HUES48 (cell line): ENCODE measurements at regions not wholly inside any gene's neighbourhood (a gene's known extent, or its start where the extent isn't known, plus 50 kb on each side); places are given as distances from the start of the nearest gene placed in this dataset.
A peak's percentile ranks its signal among the peaks of the same experiment; 100 is the strongest.

Experiments used
- H3K27ac ChIP-seq: one replicate; pipeline ENCODE4 v1.7.0; 2013; ENCODE audit warnings: low read depth, low read length, inconsistent platforms
- H3K27me3 ChIP-seq: 2 replicates; pipeline ENCODE4 v1.6.1; 2013; ENCODE audit warnings: mild to moderate bottlenecking, low read length; ENCODE audit not compliant: control insufficient read depth, insufficient read depth
- H3K36me3 ChIP-seq: 2 replicates; pipeline ENCODE4 v1.6.1; 2013; ENCODE audit warnings: low read length; ENCODE audit not compliant: control insufficient read depth, insufficient read depth
- H3K4me1 ChIP-seq: 2 replicates; pipeline ENCODE4 v1.6.1; 2013; ENCODE audit warnings: mild to moderate bottlenecking, low read length; ENCODE audit not compliant: control insufficient read depth, insufficient read depth
- H3K4me3 ChIP-seq: 2 replicates; pipeline ENCODE4 v1.5.1; 2013; ENCODE audit warnings: mild to moderate bottlenecking, low read depth, low read length
- H3K9ac ChIP-seq: 2 replicates; pipeline ENCODE4 v1.6.1; 2013; ENCODE audit warnings: mild to moderate bottlenecking, low read depth, low read length, moderate library complexity
- H3K9me3 ChIP-seq: 2 replicates; pipeline ENCODE4 v1.6.1; 2013; ENCODE audit warnings: low read length; ENCODE audit not compliant: control insufficient read depth, insufficient read depth

DNA sequence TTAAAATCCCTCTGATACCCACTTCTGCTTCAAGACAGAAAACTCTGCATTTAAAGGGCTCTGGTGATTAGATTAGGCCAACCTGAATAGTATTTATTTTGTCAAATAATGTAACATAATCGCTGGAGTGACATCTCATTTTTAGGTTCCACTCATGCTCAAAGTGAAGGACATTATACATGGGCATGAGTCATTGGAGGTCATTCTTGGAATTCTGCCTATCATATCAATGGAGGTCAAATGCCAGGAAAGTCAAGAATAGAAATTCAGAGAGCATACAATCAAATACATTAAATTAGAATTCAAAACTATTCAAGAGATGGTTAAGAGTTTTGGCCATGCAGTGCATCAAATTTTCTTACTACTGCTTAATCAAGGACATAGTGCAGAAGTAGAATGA is 50.8 kb upstream of the PRSS1 start:
- Histone ChIP-seq H3K36me3 (no peaks in the 10 kb centered on the region), H3K27ac (peak overlapping the region; percentile 97), H3K9me3 (no peaks in the 10 kb centered on the region), H3K27me3 (no peaks in the 10 kb centered on the region), H3K4me1 (peaks cover 45% of the 10 kb centered on the region), H3K4me3 (no peak overlapping the region), H3K9ac (no peak overlapping the region)

DNA sequence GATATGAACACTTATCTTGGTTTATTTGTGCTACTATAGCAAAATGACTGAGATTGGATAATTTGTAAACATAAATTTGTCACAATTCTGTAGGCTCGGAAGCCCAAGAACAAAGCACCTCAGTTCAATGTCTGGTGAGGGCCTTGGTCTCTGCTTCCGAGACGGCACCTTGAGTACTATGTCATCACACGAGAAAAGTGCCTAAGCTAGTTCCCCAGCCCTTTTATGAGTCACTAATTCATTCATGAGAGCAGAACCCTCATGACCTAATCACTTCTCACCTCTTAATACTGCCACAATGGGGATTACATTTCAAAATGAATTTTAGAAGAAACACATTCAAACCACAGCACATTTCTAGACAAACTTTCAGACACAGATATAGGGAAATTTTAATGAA is 52.0 kb upstream of the PRSS1 start:
- Histone ChIP-seq H3K27me3 (no peaks in the 10 kb centered on the region), H3K36me3 (no peaks in the 10 kb centered on the region), H3K27ac (peak overlapping the region; percentile 97), H3K9me3 (no peaks in the 10 kb centered on the region), H3K9ac (peak overlapping the region; percentile 39; the same call in 1 of the 2 replicates), H3K4me1 (peaks cover 45% of the 10 kb centered on the region), H3K4me3 (no peak overlapping the region)

DNA sequence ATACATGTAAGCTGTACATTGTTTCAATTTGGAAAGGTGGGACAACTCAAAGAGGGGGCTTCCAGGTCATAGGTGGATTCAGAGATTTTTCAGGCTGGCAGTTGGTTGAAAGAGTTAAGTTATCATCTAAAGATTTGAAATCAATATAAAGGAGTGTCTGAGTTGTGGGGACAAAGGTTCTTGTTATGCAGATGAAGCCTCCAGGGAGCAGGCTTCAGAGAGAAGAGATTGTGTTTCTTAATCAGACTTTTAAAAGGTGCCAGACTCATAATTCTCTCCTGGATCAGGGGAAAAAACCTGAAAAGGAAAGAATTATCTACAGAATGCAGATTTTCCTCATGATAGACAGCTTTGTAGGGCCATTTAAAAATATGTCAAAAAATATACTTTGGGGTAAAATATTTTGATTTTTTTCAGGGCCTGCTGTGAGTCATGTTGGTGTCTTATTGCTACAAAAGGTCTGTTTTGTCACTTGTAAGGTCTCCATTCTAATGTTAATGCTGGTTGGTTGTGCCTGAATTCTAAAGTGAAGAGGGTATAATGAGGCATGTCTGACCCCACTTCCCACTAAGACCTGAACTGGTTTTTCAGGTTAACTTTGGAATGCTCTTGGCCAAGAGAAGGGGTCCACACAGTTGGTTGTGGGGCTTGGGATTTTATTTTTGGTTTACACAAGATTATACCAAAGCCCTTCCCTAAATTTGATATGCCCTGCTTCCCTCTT is 52.7 kb upstream of the PRSS1 start:
- peak overlapping the region; percentile 39; the same call in 1 of the 2 replicates for H3K9ac ChIP-seq
- H3K4me1 ChIP-seq = peaks cover 45% of the 10 kb centered on the region
- H3K36me3 ChIP-seq = no peaks in the 10 kb centered on the region
- H3K4me3 ChIP-seq = peak overlapping the region; percentile 14; the same call in 1 of the 2 replicates
- no peaks in the 10 kb centered on the region for H3K27me3 ChIP-seq
- peak overlapping the region; percentile 97 for H3K27ac ChIP-seq
- H3K9me3 ChIP-seq = no peaks in the 10 kb centered on the region

DNA sequence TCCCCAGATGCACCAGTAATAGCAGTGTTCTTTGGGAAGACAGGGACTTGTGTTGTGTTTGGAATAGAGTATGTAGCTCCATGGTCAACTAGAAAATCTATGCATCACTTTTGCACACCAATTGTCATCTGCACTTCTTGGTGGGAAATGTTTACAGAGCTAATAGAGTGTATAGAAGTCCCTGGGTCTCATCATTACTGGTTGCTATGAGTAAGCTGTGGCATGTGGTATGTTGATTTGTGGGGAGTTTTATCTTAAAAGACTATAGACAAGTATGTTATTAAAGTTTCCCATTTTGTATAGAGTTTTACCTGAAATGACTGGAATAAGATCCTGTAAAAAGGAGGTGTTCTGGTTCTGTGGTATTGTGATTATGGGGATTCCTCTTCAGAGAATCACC is 55.4 kb upstream of the PRSS1 start:
- Histone ChIP-seq H3K27me3 (no peaks in the 10 kb centered on the region), H3K4me3 (no peak overlapping the region), H3K9ac (no peak overlapping the region), H3K27ac (no peak overlapping the region), H3K4me1 (peaks cover 28% of the 10 kb centered on the region), H3K9me3 (no peaks in the 10 kb centered on the region), H3K36me3 (no peaks in the 10 kb centered on the region)

DNA sequence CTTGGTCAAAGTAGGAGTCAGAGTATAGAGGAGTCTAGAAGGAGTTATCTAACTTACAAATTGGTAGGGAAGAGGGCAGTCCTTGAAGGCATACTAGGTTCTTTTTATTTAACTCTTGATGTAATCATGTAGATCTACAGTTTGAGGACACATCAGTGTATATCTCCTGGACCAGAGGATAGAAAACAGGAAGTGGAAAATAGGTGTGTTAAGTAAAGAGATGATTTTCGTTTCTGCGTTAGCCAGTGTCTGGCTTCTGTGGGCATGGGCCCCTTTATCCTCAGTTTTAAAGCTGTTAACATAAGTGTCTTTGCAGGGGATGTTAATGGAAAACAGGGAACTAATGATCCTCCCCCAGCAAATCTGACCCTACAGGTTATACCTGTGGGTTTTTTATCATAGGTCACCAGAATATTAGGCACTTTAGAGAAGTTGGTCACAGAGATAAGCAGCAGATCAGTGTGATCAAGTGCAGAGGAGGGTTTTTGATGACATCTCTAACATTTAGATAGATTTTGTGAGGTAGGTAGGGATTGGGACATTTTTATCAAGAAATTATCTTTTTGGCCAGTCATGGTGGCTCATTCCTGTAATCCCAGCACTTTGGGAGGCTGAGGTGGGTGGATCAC is 58.6 kb upstream of the PRSS1 start:
- H3K27me3 ChIP-seq = no peaks in the 10 kb centered on the region
- H3K9me3 ChIP-seq = no peaks in the 10 kb centered on the region
- no peak overlapping the region for H3K27ac ChIP-seq
- no peak overlapping the region for H3K9ac ChIP-seq
- no peaks in the 10 kb centered on the region for H3K36me3 ChIP-seq
- H3K4me1 ChIP-seq = no peaks in the 10 kb centered on the region
- H3K4me3 ChIP-seq = no peak overlapping the region

DNA sequence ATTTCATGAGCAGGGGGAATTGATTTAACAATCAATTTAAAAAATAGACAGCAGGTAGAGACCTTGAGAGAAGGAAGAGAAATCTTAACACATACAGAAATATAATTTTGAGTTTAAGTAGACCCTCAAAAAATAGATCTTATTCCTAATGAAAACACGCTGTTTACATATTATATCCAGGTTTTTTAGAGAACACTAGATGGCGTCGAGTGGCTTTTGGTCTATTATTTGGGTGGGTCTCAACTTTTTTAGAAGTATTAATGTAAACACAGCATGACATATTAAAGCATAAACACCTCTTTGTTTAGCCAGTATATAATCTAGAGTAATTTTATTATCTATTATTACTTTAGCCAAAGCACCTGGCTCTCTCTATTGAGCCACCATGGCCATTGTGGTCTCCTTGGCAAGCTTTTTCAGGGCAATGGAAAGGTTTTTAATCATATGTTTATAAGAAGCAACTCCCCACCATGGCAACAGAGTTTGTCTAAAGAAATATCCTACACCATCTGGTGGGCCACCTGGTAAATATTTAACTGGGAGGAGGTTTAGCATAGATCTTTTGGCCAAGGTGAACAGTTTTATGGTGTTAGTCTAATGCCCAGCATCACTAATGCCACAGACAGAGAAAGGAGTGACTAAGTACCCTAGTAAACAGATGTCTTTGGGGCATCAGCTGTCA is 59.7 kb upstream of the PRSS1 start:
- Histone ChIP-seq H3K9ac (no peak overlapping the region), H3K4me3 (no peak overlapping the region), H3K27me3 (no peaks in the 10 kb centered on the region), H3K36me3 (no peaks in the 10 kb centered on the region), H3K9me3 (no peaks in the 10 kb centered on the region), H3K27ac (no peak overlapping the region), H3K4me1 (no peaks in the 10 kb centered on the region)

DNA sequence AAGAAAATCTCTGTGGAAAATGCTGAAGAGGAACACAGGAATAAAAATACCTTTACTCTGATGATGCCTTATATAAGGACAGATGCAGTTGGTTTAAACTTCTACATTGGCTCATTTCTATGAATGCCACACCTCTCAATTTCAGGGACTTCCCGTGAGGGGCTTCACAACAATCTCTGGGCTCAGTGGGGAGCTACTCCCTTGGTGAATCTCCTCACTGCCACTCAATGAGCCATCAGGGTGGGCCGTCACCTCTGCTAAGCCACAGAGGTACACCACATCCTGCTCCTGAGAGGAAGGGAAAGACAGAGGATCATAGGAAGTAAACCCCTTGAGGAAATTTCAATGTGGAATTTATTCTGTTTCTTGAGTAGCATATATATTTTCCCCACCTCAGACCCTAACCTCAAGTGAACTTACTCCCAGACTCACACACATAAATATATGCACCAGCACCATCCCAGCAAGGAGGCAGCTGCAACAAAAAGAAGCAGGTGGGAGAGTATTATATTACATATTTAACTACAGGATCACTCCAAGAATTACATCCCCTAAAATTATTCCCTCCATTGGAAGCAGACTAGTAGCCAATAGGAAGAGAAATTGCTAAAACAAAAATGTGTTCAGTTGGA is 63.3 kb upstream of the PRSS1 start:
- H3K27me3 ChIP-seq = no peaks in the 10 kb centered on the region

DNA sequence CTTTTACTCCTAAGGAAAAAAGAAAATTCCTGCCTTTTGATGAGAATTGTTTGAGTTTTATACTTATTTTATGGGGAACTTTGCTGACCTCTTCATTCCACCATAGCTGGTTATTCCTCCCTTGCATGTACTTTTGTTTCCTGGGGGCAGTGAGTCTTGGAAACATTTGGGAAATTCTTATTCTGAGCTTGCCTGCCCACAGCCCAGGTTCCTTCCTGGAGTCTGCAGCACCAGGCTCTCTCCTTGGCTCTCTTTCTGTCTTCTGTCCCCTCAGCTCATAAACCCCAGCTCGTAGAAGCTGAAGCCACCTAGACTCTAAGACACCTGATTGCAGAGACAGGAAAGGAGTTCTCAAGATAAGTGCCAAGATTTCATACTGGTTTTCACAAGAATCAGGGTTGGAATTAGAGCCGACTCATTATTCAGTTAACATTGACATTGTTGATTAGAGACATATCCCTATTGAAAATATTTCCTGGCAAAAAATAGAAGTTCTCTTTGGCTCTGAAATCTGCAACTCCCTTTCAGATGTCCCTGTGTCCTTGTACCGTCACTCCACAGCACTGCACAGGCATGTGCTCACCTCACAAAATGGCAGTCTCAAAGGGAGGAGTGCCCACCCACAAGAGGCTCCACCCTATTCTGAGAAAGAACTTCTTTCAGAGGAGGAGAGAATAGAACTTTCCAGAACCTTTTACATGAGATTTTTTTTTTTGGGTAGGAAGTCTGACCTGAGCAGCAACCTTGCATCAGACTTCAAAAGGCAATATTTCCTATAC is 67.8 kb upstream of the PRSS1 start:
- Histone ChIP-seq H3K36me3 (no peaks in the 10 kb centered on the region), H3K27me3 (no peaks in the 10 kb centered on the region), H3K27ac (no peak overlapping the region), H3K9me3 (no peaks in the 10 kb centered on the region), H3K4me3 (no peak overlapping the region), H3K4me1 (no peaks in the 10 kb centered on the region), H3K9ac (no peak overlapping the region)

More for the DNA sequence above, 63.3 kb upstream of the PRSS1 start:
- no peak overlapping the region for H3K9ac ChIP-seq
- no peaks in the 10 kb centered on the region for H3K4me1 ChIP-seq
- no peak overlapping the region for H3K27ac ChIP-seq
- H3K9me3 ChIP-seq = no peaks in the 10 kb centered on the region
- H3K36me3 ChIP-seq = no peaks in the 10 kb centered on the region
- no peak overlapping the region for H3K4me3 ChIP-seq

DNA sequence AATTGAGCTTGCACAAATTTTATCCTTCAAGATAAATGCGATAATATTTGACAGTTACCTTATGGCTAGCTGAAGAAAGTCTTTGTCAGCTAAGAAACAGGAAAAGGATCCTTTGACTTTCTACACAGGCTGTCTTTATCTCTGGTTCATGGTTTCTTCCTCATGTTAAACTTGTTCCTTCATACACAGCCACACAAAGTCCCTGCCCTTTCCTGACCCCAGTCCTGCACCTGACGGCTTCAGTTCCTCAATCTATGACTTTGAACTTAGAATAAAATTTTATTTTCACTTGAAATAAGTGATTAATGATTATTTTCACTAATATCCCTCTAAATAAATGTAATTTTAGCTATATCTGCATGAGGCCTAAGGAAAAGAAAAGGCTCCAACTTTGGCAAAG is 77.8 kb upstream of the PRSS1 start:
- H3K4me3 ChIP-seq = no peak overlapping the region
- no peaks in the 10 kb centered on the region for H3K4me1 ChIP-seq
- no peaks in the 10 kb centered on the region for H3K9me3 ChIP-seq
- H3K36me3 ChIP-seq = no peaks in the 10 kb centered on the region
- no peak overlapping the region for H3K9ac ChIP-seq
- no peak overlapping the region for H3K27ac ChIP-seq
- no peaks in the 10 kb centered on the region for H3K27me3 ChIP-seq

DNA sequence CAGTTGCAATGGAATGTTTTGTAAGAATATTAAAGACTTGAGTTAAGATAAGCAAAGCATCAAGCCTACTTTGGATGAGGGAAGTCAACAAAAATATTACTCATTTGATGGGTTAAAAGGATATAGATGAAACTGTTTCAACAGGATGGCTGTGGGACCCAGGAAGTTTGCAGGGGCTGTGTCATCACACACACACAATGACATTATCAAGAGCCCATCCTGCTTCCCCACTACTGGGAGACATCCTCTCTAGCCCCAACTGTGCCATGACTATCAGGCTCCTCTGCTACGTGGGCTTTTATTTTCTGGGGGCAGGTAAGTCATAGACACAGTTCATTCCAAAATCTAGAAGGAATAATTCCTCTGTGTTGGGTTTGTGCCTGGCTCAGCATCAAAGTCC is 78.8 kb upstream of the PRSS1 start:
- no peak overlapping the region for H3K27ac ChIP-seq
- no peaks in the 10 kb centered on the region for H3K36me3 ChIP-seq
- H3K27me3 ChIP-seq = no peaks in the 10 kb centered on the region
- no peak overlapping the region for H3K9ac ChIP-seq
- H3K4me3 ChIP-seq = no peak overlapping the region
- H3K4me1 ChIP-seq = no peaks in the 10 kb centered on the region
- no peaks in the 10 kb centered on the region for H3K9me3 ChIP-seq
